ENCODE measurements at regions not wholly inside any gene's neighbourhood (a gene's known extent, or its start where the extent isn't known, plus 50 kb on each side); places are given as distances from the start of the nearest gene placed in this dataset.

DNA sequence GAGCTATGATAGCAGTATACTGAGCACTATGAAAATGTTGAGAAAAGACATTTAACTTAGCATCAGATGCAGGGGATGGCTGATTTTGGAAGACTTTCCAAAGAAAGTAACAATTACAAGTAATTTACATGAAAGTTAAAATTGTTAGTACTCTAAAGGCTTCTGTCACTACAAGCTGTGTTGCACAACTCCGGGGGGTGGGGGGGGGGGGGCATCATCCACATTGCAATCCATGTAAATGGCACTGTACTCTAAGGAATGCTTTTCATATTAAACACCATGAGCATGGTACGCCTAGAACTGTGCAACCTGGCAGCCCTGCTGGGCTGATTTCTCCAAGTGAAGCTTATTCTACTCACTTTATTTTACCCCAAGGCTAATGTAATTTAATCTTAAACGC, 363.4 kb downstream of the TMA16 start:
- TF ChIP-seq, protein P1, sequence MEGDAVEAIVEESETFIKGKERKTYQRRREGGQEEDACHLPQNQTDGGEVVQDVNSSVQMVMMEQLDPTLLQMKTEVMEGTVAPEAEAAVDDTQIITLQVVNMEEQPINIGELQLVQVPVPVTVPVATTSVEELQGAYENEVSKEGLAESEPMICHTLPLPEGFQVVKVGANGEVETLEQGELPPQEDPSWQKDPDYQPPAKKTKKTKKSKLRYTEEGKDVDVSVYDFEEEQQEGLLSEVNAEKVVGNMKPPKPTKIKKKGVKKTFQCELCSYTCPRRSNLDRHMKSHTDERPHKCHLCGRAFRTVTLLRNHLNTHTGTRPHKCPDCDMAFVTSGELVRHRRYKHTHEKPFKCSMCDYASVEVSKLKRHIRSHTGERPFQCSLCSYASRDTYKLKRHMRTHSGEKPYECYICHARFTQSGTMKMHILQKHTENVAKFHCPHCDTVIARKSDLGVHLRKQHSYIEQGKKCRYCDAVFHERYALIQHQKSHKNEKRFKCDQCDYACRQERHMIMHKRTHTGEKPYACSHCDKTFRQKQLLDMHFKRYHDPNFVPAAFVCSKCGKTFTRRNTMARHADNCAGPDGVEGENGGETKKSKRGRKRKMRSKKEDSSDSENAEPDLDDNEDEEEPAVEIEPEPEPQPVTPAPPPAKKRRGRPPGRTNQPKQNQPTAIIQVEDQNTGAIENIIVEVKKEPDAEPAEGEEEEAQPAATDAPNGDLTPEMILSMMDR (IDR thresholded peaks at IDR 0.05; ENCODE audit: low read length), result no peak
- TF ChIP-seq EZH2phosphoT487 (IDR thresholded peaks at IDR 0.05; ENCODE audit: low read length) (no peak), EZH2 (optimal IDR thresholded peaks at IDR 0.05; ENCODE audit: low read depth, low read length) (no peak)
